LNCaP clone FGC (cell line): ENCODE measurements at regions not wholly inside any gene's neighbourhood (a gene's known extent, or its start where the extent isn't known, plus 50 kb on each side); places are given as distances from the start of the nearest gene placed in this dataset.
"Not testable (repeated sequence)": the region's sequence is repeated elsewhere in the genome, so short reads cannot be mapped to it uniquely, and the experiment has no call there.

ENCODE experiments used
- DNase-seq: peaks from one replicate; pipeline ENCODE4 v3.0.0-alpha.2; 2011; ENCODE audit warnings: low read depth
- H3K4me3 ChIP-seq: 2 replicates; pipeline ENCODE4 v1.5.1; 2011; ENCODE audit warnings: mild to moderate bottlenecking, low read depth, low read length, control low read depth
- TF ChIP-seq, protein P1 (sequence below): IDR thresholded peaks from 2 replicates; pipeline ENCODE4 v1.5.1; 2012; ENCODE audit warnings: mild to moderate bottlenecking; ENCODE audit not compliant: control insufficient read depth, insufficient read depth; ENCODE audit errors: extremely low read depth

DNA sequence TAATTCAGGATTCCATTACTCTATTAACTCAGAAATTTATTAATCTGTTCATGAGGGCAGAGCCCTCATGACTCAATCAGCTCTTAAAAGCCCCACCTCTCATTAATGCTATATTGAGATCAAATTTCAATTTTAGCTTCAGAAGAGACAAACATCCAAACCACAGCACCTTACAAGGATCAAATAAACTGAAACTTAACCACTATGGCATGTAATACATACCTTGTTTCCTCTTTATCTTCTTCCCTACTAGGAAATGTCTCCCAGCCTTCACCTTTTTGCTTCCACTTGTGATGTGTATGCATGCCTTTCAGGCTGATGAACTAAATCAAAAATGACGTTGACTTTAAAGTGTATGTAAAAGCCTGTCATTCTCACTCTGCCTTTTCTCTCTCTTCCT lies 2121.3 kb downstream of the NCAM2 start:
- TF ChIP-seq, protein P1, sequence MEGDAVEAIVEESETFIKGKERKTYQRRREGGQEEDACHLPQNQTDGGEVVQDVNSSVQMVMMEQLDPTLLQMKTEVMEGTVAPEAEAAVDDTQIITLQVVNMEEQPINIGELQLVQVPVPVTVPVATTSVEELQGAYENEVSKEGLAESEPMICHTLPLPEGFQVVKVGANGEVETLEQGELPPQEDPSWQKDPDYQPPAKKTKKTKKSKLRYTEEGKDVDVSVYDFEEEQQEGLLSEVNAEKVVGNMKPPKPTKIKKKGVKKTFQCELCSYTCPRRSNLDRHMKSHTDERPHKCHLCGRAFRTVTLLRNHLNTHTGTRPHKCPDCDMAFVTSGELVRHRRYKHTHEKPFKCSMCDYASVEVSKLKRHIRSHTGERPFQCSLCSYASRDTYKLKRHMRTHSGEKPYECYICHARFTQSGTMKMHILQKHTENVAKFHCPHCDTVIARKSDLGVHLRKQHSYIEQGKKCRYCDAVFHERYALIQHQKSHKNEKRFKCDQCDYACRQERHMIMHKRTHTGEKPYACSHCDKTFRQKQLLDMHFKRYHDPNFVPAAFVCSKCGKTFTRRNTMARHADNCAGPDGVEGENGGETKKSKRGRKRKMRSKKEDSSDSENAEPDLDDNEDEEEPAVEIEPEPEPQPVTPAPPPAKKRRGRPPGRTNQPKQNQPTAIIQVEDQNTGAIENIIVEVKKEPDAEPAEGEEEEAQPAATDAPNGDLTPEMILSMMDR: no peak
- no peak for DNase-seq
- H3K4me3 ChIP-seq: no peak overlapping the region

DNA sequence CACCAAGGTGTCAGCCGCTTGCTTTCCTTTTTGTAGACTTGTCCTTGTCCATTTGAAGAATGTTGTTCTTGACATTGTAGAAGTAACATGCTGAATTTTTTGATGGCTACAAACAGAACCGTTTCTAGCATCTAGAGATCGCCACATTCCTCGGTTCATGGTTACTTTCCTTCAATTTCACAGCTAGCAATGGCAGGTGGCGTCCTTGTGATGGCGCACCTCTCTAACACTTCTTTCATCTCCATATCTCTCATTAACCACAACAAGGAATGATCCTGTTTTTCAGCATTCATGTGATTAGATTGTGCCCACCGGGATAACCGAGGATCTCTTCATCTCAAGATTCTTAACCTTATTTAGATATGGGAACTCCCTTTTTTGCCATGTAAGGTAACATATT lies 2129.8 kb downstream of the NCAM2 start:
- no peak overlapping the region for H3K4me3 ChIP-seq
- TF ChIP-seq, protein P1: no peak
- no peak for DNase-seq

DNA sequence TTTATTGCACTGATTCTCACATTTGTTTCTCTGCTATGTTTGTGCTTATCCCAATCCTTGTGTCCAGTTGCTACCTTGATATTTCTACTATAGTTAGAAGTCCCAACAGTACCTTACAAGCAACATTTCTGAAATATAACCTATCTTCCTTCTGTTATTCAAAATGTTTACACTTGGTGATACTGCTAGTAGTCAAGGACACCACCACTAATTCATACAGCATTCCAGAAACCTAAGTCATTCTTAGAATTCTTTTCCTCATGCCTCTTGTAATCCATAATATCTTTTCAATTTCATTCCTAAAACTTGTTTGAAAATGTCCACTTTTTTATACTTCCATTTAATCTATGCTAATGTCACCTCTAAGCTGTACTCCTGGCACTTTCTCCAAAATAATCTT lies 2132.1 kb downstream of the NCAM2 start:
- no peak overlapping the region for H3K4me3 ChIP-seq
- DNase-seq: no peak
- TF ChIP-seq, protein P1: no peak

GRCh38 chr21:23131177-23131576 lies 2133.0 kb downstream of the NCAM2 start:
- TF ChIP-seq, protein P1: peak; percentile 48
- DNase-seq: no peak
- no peak overlapping the region for H3K4me3 ChIP-seq

GRCh38 chr21:23138797-23139196 lies 2140.6 kb downstream of the NCAM2 start:
- H3K4me3 ChIP-seq: no peak overlapping the region
- TF ChIP-seq, protein P1: no peak
- no peak for DNase-seq

- peak; percentile 76 for DNase-seq
- H3K4me3 ChIP-seq: no peak overlapping the region
- TF ChIP-seq, protein P1: peak; percentile 62
Measured at GRCh38 chr21:23152130-23152529, 2153.9 kb downstream of the NCAM2 start.

GRCh38 chr21:23153842-23154241 lies 2155.6 kb downstream of the NCAM2 start:
- DNase-seq, H3K4me3 ChIP-seq: not testable (repeated sequence)
